Dedifferentiated amniotic fluid mesenchymal stem cell (primary cell): ENCODE measurements at regions not wholly inside any gene's neighbourhood (a gene's known extent, or its start where the extent isn't known, plus 50 kb on each side); places are given as distances from the start of the nearest gene placed in this dataset.

ENCODE experiments used
- DNase-seq: peaks from one replicate; pipeline ENCODE4 v3.0.0-alpha.2; 2016; ENCODE audit errors: extremely low spot score

DNA sequence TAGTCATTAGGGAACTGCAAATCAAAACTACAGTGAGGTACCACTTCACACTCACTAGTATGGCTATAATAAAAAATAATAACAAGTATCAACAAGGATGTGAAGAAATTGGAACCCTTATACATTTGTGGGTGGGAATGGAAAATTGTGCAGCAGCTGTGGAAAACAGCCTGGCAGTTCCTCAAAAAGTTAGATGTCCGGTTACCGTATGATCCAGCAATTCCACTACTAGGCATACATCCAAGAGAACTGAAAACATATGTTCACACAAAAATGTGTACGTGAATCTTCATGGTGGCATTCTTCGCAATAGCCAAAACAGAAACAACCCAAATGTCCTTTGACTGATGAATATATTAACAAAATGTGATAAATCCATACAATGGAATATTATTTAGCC is 187.9 kb upstream of the LYSMD4 start:
- DNase-seq = no peak

- no peak for DNase-seq
These were observed 184.8 kb upstream of the LYSMD4 start for GRCh38 chr15:99918072-99918471.

DNA sequence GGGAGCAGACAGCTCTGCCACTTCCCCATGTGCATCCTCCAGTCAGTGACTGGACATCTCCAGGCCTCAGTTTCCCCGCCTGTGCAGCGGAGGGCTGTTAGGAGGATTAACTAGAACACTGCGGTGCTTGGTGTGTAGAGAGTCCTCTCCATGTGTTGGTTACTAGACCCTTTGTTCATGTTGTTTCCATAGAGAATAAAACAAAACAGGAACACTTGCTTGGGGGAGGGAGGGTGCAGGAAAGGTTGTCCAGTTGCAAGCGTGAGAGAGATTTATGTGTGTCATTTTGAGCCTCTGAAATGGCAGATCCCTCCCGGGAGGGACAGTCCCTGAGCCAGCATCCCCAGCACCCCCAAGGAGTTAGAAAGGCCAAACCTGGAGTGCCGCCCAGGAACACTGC is 184.0 kb upstream of the LYSMD4 start:
- no peak for DNase-seq

GRCh38 chr15:99916668-99917223 is 183.5 kb upstream of the LYSMD4 start:
- DNase-seq = no peak

DNA sequence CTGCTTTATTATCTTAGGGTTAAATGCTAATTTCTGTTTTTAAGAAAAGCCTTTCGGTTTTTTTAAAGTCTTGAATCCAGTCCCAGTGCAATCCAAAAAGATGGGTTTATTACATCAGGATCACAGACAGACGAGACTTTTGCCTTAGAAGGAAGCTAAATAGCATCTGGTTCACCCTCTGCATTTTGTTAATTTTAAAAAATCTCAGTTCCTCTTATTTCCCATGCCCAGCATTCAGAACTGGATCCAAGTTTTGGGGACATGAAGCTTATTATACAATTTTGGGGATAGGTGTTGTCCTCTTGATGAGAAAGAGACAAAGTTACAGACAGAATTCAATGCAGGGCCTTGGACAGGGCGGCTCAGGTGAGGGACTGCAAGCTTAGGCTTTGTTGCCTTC is 181.5 kb upstream of the LYSMD4 start:
- DNase-seq = no peak

DNA sequence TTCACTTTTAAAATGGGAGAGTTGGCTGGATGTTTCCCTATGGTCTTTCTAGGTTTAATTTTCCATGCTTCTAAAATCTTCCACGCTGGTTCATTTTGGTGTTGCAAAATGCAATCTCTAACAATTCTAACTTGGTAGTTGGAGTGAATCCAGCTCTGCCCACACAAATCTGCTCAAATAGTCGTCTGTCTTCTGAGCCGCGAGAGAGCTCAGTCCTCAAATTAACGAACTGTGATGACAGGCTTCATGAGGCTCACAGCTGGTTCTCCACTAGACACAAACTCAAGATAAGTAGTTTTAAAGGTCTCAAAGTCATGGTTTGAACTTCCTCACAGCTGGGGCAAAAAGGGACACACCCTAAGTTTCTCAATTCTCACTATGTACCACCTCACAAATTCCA is 178.6 kb upstream of the LYSMD4 start:
- DNase-seq = no peak

- DNase-seq = no peak
These were observed 176.5 kb upstream of the LYSMD4 start for GRCh38 chr15:99909592-99910295.

DNA sequence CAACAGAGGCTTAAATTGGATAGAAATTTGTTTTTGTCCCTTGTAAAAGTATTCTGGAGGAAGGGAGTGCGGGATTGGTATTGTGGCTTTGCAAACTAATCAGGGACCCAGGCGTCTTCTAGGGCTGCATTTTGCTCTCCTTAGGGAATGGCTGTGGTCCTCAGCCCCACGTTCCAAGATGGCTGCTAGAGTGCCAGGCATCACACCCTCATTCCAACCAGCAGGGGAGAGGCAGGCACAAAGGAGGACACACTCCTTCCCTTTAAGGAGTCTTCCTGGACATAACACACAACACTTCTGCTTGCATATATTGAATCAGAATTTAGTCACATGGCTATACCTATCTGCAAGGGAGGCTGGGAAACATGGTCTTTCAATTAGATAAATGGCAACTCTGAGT is 174.5 kb upstream of the LYSMD4 start:
- no peak for DNase-seq

DNA sequence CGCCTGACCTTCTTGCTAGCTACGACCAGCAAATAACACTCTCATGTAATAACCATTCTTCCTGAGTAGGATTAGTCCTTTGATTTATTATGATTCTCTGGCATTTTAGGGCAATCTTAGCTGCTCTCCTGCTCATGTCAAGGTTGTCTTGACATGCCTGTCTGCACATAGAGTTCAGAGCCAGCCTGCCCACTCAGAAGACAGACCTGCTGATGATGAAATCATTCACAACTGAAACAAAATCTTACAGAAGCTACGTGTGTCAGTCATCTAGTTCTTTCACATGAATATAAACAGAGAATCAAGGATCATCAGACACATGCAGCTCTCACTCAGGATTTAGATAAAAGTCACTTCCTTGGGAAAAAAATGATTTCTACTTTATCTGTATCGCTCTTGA is 173.6 kb upstream of the LYSMD4 start:
- no peak for DNase-seq

- DNase-seq = no peak
These were observed 173.1 kb upstream of the LYSMD4 start for GRCh38 chr15:99906311-99906710.

DNA sequence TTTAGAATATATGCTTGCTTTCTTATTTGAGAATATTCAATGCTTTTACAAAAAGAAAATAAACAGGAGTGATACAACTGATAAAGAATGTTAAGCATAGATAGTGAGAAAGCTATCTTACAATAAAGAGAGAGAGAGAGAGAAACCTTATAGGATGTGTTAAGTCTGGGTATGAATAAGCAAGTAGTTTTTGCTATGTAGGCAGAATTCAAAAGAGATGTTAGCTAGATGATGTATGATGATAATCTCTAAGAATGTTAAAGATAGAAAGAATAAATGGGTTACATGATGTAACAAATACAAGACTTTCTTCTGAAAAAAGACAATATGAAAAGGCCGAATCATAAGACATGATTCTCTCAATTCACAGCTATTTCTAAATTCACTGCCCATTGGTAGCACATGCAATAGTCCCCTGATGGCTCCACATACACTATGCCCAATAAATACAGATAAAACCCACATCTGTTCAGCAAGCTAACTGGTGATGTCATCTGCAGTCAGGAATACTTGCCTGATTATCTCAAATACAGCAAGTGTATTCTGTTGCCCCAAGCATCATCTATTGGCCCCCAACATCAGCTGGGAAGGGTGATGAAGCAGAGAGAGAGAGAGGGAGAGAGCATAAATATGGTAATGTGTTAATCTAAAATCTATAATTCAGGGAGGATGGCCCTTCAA is 169.2 kb upstream of the LYSMD4 start:
- peak; percentile 8 for DNase-seq

DNA sequence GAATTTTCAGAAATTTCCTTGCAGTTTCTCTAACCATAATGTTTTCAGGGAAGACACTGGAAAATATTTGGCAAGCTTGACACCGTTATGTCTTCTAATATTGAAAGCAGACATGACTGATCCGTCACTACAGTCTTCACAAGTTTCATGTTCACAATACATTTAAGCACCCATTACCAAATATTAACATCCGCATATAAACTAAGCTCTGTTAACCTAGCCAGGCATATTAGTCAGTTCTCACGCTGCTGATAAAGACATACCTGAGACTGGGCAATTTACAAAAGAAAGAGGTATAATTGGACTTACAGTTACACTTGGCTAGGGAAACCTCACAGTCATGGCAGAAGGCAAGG is 162.7 kb upstream of the LYSMD4 start:
- peak; percentile 5 for DNase-seq

- peak; percentile 5 for DNase-seq
These were observed 162.1 kb upstream of the LYSMD4 start for GRCh38 chr15:99895189-99895955.

GRCh38 chr15:99878835-99879234 is 145.6 kb upstream of the LYSMD4 start:
- DNase-seq = no peak

GRCh38 chr15:99873451-99873850 is 140.2 kb upstream of the LYSMD4 start:
- DNase-seq = peak; percentile 4

DNA sequence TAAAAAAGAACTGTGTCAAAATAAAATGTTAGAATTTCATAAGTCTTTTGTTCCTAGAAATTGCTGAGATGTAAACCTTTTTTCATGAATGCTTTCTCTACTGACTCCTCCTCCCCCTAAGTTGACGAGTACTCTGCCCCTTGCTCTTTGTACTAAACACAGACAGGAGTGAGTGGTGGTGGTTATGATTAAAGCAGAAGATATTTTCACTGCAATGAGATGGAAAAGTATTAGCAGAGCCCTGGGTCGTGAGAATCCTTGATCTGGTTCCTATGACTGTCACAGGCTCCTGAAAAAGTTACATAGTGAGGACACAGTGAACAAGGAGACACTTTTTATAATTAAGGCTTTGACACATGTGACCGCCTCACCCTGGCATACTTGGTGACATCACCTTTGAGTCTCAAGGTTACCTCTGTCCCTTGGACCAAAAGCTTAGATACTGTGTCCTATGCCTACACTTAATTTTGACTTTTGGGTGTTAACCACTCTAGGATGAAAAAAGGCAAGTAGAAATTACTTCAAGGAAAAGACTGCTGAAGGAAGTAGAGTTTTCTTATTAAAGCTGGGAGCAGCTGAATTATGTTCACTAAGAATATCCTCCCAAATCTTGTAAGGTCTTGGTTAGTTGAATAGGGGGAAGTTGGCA is 130.4 kb upstream of the LYSMD4 start:
- DNase-seq = no peak

- no peak for DNase-seq
These were observed 124.6 kb upstream of the LYSMD4 start for GRCh38 chr15:99857836-99858235.

GRCh38 chr15:99850517-99850916 is 117.3 kb upstream of the LYSMD4 start:
- no peak for DNase-seq

- DNase-seq = no peak
These were observed 111.8 kb upstream of the LYSMD4 start for GRCh38 chr15:99845009-99845408.

DNA sequence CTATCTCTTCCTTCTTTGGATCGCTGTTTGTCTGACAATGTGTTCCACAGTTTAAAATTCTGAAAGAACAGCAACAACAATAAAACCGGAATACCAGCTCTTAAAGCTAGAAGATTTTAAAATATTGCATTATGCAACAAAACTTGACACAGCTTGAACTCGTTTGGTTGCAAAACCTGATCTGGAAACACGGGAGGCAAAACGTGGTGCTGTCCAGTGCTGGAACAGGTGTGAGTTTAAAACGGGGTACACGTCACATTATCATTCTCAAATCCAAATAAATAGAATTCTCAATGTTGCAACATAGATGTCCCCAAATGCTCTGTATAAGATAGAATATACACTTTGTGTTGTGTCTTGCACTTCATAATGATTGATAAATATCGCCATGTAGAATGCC is 110.9 kb upstream of the LYSMD4 start:
- DNase-seq = no peak

DNA sequence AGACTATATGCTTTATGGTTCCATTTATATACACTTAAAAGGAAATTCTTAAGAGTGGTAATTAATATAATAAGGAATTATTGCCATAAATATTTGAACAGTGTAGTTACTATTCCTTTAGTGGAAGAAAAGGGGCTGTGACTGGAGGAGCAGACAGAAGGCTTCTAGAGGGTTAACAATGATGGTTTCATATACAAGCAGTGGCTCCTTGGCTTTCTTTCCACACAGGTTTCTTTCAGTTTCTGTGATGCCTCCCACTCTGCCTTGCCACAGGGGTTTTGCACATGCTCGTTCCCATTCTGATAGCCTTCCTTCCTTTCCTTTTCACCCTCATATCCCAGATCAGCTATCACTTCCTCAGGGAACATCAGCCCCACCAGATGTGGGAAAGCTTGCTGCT is 108.8 kb upstream of the LYSMD4 start:
- DNase-seq = no peak

DNA sequence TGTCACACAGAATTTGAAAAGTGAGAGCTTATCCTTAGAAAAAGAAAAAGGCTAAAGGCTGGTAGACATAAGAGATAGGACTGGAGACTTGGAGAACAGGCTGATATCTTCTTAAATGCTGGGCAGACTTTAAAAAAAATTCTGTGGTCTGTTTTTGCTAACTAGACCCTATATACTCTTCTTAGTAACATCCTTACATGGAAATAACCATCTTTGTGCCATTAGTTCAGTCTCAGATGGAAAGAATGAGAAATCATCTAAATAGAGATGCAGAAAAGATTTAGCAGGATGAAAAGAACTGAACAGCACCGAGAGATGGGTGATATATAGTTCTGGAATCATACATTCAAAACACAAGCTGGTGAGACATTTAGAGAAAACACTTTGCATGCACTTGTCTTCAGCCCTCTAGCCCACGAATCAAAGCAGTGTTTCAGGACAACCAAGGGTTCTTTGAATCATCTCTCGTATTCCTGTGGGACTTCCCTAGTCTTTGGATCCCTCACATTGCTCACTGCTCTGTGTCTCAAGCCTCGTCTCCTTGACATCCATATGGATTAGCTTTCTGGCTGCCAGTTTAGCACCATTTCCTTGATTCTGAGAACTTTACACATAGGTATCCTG is 93.0 kb upstream of the LYSMD4 start:
- DNase-seq = no peak
